Fibroblast of lung (primary cell): ENCODE measurements at regions not wholly inside any gene's neighbourhood (a gene's known extent, or its start where the extent isn't known, plus 50 kb on each side); places are given as distances from the start of the nearest gene placed in this dataset.

Source experiments
- CTCF ChIP-seq, 2 donors: IDR thresholded peaks in 1 of 2; conservative IDR thresholded peaks in 1 of 2; 1 replicate in 1 of 2; 2 replicates in 1 of 2; pipeline ENCODE4 v1.5.1; 2011 to 2012; ENCODE audit warnings: low read length in 2 of 2, control low read depth in 1 of 2, inconsistent platforms in 1 of 2, low read depth in 1 of 2, mild to moderate bottlenecking in 1 of 2
- EZH2 ChIP-seq: IDR thresholded peaks from 2 replicates; pipeline ENCODE4 v1.5.1; 2012; ENCODE audit warnings: low read length, control low read depth, mild to moderate bottlenecking; ENCODE audit errors: missing control alignments

DNA sequence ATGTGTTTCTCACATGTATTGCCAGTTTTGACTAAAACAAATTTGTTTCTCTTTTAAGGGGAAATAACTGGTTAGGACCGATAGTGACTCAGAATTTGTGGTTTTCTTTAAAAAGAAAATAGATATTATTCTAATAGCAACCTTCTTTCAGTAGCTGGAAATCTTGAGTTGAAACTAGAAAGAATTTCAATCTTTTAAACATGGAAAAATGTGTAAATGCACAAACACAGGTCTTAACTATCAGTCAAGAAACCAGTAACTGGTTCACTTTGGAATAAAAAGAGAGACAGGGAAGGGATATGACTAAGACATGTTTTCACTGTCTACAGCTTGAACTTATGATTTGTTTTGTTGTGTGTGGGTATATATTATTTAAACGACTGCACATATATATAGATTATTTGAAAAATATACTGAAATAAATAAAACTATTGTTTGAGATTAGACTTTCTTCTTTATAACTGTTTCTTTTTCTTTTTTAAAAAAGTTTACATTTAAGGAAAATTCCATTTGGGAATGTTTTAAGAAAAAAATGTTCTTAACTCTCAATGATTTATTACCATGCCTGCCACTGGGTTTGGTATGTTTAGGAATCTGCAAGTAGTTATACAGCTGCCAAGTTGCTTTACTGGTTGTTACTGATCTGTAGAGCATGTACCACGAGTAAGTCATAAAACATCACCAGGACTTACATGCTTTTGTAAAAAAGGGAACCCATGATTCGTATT is 753.3 kb upstream of the MARCKS start:
- no peak for TF ChIP-seq CTCF (conservative IDR thresholded peaks at IDR 0.05 in 1 of 2, IDR thresholded peaks at IDR 0.05 in 1 of 2; ENCODE audit: low read depth in 1 of 2, low read length in 2 of 2)
- TF ChIP-seq EZH2, result no peak
